ENCODE measurements at regions not wholly inside any gene's neighbourhood (a gene's known extent, or its start where the extent isn't known, plus 50 kb on each side); places are given as distances from the start of the nearest gene placed in this dataset.

DNA sequence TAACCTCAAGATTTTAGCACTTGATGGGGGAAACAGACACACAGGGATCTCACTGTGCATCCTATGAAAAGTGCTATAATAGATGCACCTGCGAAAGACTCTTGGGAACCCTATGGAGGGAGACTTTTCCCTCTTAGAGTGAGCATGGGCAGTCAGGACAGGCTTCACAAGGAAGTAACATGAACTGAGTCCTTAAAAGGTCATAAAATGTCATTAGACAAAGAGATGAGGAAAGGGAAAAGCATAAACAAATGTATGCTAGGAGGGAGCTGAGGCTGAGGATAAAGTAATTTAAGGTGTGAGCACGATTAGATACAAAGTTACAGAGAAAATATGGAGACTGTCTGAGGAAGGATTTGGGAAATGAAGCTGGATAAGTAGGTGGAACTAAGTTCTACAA lies 60.6 kb upstream of the MIER3 start:
- TF ChIP-seq, protein P1, sequence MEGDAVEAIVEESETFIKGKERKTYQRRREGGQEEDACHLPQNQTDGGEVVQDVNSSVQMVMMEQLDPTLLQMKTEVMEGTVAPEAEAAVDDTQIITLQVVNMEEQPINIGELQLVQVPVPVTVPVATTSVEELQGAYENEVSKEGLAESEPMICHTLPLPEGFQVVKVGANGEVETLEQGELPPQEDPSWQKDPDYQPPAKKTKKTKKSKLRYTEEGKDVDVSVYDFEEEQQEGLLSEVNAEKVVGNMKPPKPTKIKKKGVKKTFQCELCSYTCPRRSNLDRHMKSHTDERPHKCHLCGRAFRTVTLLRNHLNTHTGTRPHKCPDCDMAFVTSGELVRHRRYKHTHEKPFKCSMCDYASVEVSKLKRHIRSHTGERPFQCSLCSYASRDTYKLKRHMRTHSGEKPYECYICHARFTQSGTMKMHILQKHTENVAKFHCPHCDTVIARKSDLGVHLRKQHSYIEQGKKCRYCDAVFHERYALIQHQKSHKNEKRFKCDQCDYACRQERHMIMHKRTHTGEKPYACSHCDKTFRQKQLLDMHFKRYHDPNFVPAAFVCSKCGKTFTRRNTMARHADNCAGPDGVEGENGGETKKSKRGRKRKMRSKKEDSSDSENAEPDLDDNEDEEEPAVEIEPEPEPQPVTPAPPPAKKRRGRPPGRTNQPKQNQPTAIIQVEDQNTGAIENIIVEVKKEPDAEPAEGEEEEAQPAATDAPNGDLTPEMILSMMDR (IDR thresholded peaks at IDR 0.05), result no peak
- TF ChIP-seq POLR2A (IDR thresholded peaks at IDR 0.05), result no peak
